ENCODE measurements at regions not wholly inside any gene's neighbourhood (a gene's known extent, or its start where the extent isn't known, plus 50 kb on each side); places are given as distances from the start of the nearest gene placed in this dataset.

DNA sequence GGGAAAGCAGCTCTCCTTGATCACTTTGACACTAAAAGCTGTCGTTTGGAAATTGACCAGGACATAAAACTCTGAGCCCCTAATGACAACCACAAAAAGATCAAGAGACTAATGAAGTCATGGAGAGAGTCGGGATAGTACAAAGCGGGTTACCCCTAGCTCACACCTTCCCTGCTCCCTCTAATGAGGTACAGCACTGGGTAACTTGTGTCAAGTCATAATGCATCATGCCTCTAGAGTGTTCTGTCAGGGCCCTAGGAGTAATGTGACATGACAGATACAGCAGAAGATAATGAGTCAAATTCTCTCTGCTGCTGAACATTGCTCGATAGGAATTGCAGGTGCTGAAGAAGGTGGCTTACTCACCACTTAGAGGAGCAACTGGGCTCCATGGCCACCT, 130.7 kb downstream of the AQP4 start:
- TF ChIP-seq, protein P1, sequence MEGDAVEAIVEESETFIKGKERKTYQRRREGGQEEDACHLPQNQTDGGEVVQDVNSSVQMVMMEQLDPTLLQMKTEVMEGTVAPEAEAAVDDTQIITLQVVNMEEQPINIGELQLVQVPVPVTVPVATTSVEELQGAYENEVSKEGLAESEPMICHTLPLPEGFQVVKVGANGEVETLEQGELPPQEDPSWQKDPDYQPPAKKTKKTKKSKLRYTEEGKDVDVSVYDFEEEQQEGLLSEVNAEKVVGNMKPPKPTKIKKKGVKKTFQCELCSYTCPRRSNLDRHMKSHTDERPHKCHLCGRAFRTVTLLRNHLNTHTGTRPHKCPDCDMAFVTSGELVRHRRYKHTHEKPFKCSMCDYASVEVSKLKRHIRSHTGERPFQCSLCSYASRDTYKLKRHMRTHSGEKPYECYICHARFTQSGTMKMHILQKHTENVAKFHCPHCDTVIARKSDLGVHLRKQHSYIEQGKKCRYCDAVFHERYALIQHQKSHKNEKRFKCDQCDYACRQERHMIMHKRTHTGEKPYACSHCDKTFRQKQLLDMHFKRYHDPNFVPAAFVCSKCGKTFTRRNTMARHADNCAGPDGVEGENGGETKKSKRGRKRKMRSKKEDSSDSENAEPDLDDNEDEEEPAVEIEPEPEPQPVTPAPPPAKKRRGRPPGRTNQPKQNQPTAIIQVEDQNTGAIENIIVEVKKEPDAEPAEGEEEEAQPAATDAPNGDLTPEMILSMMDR (IDR thresholded peaks at IDR 0.05), result no peak
- no peak for TF ChIP-seq POLR2A (IDR thresholded peaks at IDR 0.05)
